Endothelial cell (in vitro differentiated cells): ENCODE measurements at regions not wholly inside any gene's neighbourhood (a gene's known extent, or its start where the extent isn't known, plus 50 kb on each side); places are given as distances from the start of the nearest gene placed in this dataset.

Source experiments
- DNase-seq: peaks from one replicate; pipeline ENCODE4 v3.0.0; 2021; ENCODE audit warnings: low spot score
- H3K27ac Mint-ChIP-seq: one replicate; pipeline ENCODE4 v1.8.0; 2021; ENCODE audit warnings: mixed read lengths, inconsistent platforms; ENCODE audit not compliant: unreplicated experiment
- H3K27me3 Mint-ChIP-seq: one replicate; pipeline ENCODE4 v1.8.0; 2021; ENCODE audit warnings: mild to moderate bottlenecking, moderate library complexity, mixed read lengths, inconsistent platforms; ENCODE audit not compliant: unreplicated experiment
- H3K36me3 Mint-ChIP-seq: one replicate; pipeline ENCODE4 v1.8.0; 2021; ENCODE audit warnings: mild to moderate bottlenecking, low read depth, mixed read lengths, inconsistent platforms; ENCODE audit not compliant: unreplicated experiment
- H3K4me1 Mint-ChIP-seq: one replicate; pipeline ENCODE4 v1.8.0; 2021; ENCODE audit warnings: mild to moderate bottlenecking, mixed read lengths, inconsistent platforms; ENCODE audit not compliant: unreplicated experiment
- H3K4me3 Mint-ChIP-seq: one replicate; pipeline ENCODE4 v1.8.0; 2021; ENCODE audit warnings: mild to moderate bottlenecking, mixed read lengths, inconsistent platforms; ENCODE audit not compliant: unreplicated experiment
- H3K9me3 Mint-ChIP-seq: one replicate; pipeline ENCODE4 v1.8.0; 2021; ENCODE audit warnings: mixed read lengths, inconsistent platforms; ENCODE audit not compliant: unreplicated experiment
- CTCF ChIP-seq: fragments of 200-600 bp; sonication (generic); IDR thresholded peaks from one replicate; pipeline ENCODE4 v1.5.0; 2021; ENCODE audit warnings: antibody characterized with exemption; ENCODE audit not compliant: unreplicated experiment

DNA sequence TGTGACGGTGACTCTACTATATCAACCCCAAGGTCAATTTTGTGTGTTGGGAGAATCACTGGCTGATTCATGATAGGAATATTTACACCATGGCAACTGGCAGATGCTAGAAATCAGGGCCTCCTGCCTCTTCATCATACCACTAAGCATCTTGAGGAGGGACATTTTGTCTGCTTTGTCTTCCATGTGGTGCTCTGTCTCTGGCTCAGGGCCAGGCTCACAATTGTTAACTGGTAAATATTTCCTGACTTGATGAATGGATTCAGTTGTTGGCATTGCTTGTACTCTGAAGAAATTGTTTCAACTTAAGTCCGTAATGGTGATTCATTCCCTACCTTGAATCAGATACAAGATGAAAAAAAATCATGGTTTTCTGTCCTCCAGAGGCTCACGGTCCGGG is 292.7 kb downstream of the HAPSTR1 start:
- H3K36me3 Mint-ChIP-seq = peaks cover 6% of the 10 kb centered on the region

GRCh38 chr16:9389543-9390207 is 298.2 kb downstream of the HAPSTR1 start:
- Mint-ChIP-seq H3K36me3 (peaks cover 4% of the 10 kb centered on the region), H3K9me3 (no peaks in the 10 kb centered on the region), H3K4me3 (no peak overlapping the region), H3K4me1 (no peaks in the 10 kb centered on the region), H3K27ac (no peak overlapping the region), H3K27me3 (peaks cover 4% of the 10 kb centered on the region)
- TF ChIP-seq CTCF = no peak
- DNase-seq = no peak

More for the DNA sequence above, 292.7 kb downstream of the HAPSTR1 start:
- Mint-ChIP-seq H3K27me3 (peaks cover 5% of the 10 kb centered on the region), H3K27ac (no peak overlapping the region), H3K4me1 (peaks cover 2% of the 10 kb centered on the region), H3K4me3 (no peak overlapping the region), H3K9me3 (no peaks in the 10 kb centered on the region)
- TF ChIP-seq CTCF = no peak
- no peak for DNase-seq

DNA sequence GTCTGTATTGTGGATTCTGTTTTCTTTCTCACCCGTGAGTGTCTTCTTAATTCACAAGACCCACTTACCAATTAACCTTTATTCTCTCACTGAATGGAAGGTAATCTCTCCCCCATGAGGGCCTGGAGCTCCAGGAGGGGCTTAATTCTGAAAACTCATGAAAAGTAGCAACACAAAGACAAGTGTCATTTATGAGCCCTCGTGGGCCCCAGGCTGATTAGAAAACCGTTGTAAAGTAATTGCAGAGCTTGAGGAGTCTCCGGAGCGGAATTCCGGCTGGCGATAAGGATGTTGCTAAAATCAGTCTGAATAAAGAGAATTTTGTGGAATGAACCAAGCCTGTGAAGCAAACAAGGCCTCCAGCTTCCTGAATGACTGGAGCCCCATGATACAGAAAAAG is 301.5 kb downstream of the HAPSTR1 start:
- Mint-ChIP-seq H3K4me1 (no peaks in the 10 kb centered on the region), H3K9me3 (no peaks in the 10 kb centered on the region), H3K36me3 (peaks cover 8% of the 10 kb centered on the region), H3K27me3 (peaks cover 4% of the 10 kb centered on the region), H3K4me3 (no peak overlapping the region), H3K27ac (no peak overlapping the region)
- no peak for DNase-seq
- TF ChIP-seq CTCF = no peak

DNA sequence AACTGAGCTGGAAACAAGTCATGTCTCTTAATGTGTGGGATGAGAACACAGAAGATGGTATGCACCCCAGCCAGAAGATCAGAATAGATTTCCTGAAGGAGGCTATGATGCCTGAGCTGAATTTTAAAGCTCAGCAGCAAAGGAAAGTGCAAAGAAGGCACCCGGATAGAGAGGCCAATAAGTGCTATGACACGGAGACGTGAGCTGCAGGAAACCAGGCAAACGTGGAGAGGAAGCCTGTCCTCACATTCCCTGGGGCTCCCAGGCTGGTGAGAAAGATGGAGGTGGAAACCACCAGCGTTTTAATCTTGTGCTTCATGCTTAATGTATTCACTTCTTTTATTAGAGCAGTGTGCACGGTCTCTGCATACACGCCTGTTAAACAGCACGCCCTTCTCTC is 302.1 kb downstream of the HAPSTR1 start:
- TF ChIP-seq CTCF = no peak
- Mint-ChIP-seq H3K36me3 (peaks cover 8% of the 10 kb centered on the region), H3K9me3 (no peaks in the 10 kb centered on the region), H3K27me3 (peaks cover 4% of the 10 kb centered on the region), H3K4me3 (no peak overlapping the region), H3K4me1 (no peaks in the 10 kb centered on the region), H3K27ac (no peak overlapping the region)
- no peak for DNase-seq

DNA sequence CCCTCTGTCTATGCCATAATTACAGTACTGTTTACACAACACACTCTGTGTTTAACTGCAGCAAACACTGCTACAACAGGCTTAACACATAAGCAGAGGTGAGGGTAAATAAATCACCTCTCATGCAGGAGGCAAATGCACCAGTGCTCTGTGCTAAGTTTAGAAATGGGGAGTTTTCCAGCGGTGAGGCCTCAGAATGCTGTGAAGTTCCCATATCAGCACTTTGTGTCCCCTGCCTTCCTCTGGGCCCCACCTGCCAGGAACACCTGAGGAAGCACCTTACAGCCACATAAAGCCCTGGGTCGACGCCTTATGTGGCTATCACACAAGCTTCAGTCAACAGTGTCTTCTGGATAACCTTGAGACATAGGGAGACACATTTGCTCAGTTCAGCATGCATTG is 304.5 kb downstream of the HAPSTR1 start:
- H3K9me3 Mint-ChIP-seq = no peaks in the 10 kb centered on the region
- TF ChIP-seq CTCF = no peak
- H3K4me3 Mint-ChIP-seq = no peak overlapping the region
- no peak overlapping the region for H3K27ac Mint-ChIP-seq
- DNase-seq = no peak
- H3K4me1 Mint-ChIP-seq = no peaks in the 10 kb centered on the region
- H3K36me3 Mint-ChIP-seq = peaks cover 8% of the 10 kb centered on the region
- H3K27me3 Mint-ChIP-seq = peaks cover 4% of the 10 kb centered on the region
